IMR-90 (cell line): ENCODE measurements at regions not wholly inside any gene's neighbourhood (a gene's known extent, or its start where the extent isn't known, plus 50 kb on each side); places are given as distances from the start of the nearest gene placed in this dataset.

Experiments used
- ATAC-seq: fragments of 200-7000 bp; cut with Tn5 transposase; 2 replicates; pipeline ENCODE4 v1.9.1; 2020; ENCODE audit warnings: low read depth, mild to moderate bottlenecking, moderate library complexity
- BruUV-seq: library from RNA; stranded (reverse); fragments of 400-500 nt; replicated peaks from 2 replicates; lab custom pipeline; 2021; lab: Mats Ljungman, UMichigan
- CTCF ChIA-PET: fragments of 300-600 bp; formaldehyde crosslinking; extraction: SDS; loops from one replicate; lab custom pipeline; 2021; ENCODE audit warnings: antibody characterized with exemption; lab: Yijun Ruan, JAX
- POLR2A ChIA-PET: fragments of 300-600 bp; sonication (Branson Sonifier 250); formaldehyde crosslinking; loops from one replicate; lab custom pipeline; 2022; ENCODE audit warnings: antibody characterized with exemption; ENCODE audit not compliant: unreplicated experiment; lab: Charles Lee
- DNase-seq: peaks from one replicate; pipeline ENCODE4 v3.0.0; 2013
- H2AFZ ChIP-seq: replicated peaks from 2 replicates; pipeline ENCODE3; 2013; ENCODE audit warnings: low read length, mild to moderate bottlenecking; ENCODE audit not compliant: poor library complexity
- H2AK5ac ChIP-seq: 2 replicates; pipeline ENCODE4 v1.6.1; 2013; ENCODE audit warnings: low read depth, low read length, inconsistent platforms
- H2AK9ac ChIP-seq: replicated peaks from 2 replicates; pipeline ENCODE3; 2013; ENCODE audit warnings: mild to moderate bottlenecking, low read depth, low read length, moderate library complexity; ENCODE audit not compliant: poor library complexity
- H2BK120ac ChIP-seq: 2 replicates; pipeline ENCODE4 v1.6.1; 2013; ENCODE audit warnings: low read depth, low read length, inconsistent platforms
- H2BK15ac ChIP-seq: 3 replicates; pipeline ENCODE4 v1.6.1; 2013; ENCODE audit warnings: low read depth, low read length, inconsistent platforms
- H2BK20ac ChIP-seq: 2 replicates; pipeline ENCODE4 v1.6.1; 2013; ENCODE audit warnings: low read depth, mild to moderate bottlenecking, inconsistent platforms, low read length, moderate library complexity
- H2BK5ac ChIP-seq: 2 replicates; pipeline ENCODE4 v1.6.1; 2013; ENCODE audit warnings: mild to moderate bottlenecking, low read depth, low read length, inconsistent platforms; ENCODE audit not compliant: poor library complexity, severe bottlenecking
- H3K14ac ChIP-seq: replicated peaks from 2 replicates; pipeline ENCODE4 v1.6.1; 2013; ENCODE audit warnings: low read depth, low read length, inconsistent platforms
- H3K18ac ChIP-seq: 2 replicates; pipeline ENCODE4 v1.6.1; 2013; ENCODE audit warnings: low read depth, low read length, control low read depth
- H3K23ac ChIP-seq: 2 replicates; pipeline ENCODE4 v1.6.1; 2013; ENCODE audit warnings: low read depth, low read length, inconsistent platforms
- H3K27ac ChIP-seq: 2 replicates; pipeline ENCODE4 v1.5.1; 2013; ENCODE audit warnings: mild to moderate bottlenecking, control low read depth, low read length; ENCODE audit not compliant: insufficient read depth
- H3K27me3 ChIP-seq: 2 replicates; pipeline ENCODE4 v1.6.1; 2013; ENCODE audit warnings: low read length; ENCODE audit not compliant: control insufficient read depth, insufficient read depth
- H3K36me3 ChIP-seq: 2 replicates; pipeline ENCODE4 v1.6.1; 2013; ENCODE audit warnings: low read length, mixed read lengths; ENCODE audit not compliant: control insufficient read depth, insufficient read depth
- H3K4ac ChIP-seq: 2 replicates; pipeline ENCODE4 v1.6.1; 2013; ENCODE audit warnings: low read depth, low read length, inconsistent platforms
- H3K4me1 ChIP-seq: 2 replicates; pipeline ENCODE4 v1.6.1; 2013; ENCODE audit warnings: low read length, mixed read lengths; ENCODE audit not compliant: control insufficient read depth, insufficient read depth
- H3K4me2 ChIP-seq: 2 replicates; pipeline ENCODE4 v1.6.1; 2013; ENCODE audit warnings: low read depth, mild to moderate bottlenecking, control low read depth, low read length, moderate library complexity
- H3K4me3 ChIP-seq: 2 replicates; pipeline ENCODE4 v1.5.1; 2013; ENCODE audit warnings: low read depth, mild to moderate bottlenecking, control low read depth, low read length, moderate library complexity; ENCODE audit not compliant: insufficient read depth
- H3K56ac ChIP-seq: 2 replicates; pipeline ENCODE4 v1.6.1; 2013; ENCODE audit warnings: low read length, inconsistent platforms; ENCODE audit not compliant: insufficient read depth; ENCODE audit errors: extremely low read depth
- H3K79me1 ChIP-seq, 2 experiments: 2 replicates each; pipeline ENCODE4 v1.6.1; 2013; ENCODE audit warnings: low read length in 2 of 2, inconsistent platforms in 1 of 2, low read depth in 1 of 2
- H3K9ac ChIP-seq: 2 replicates; pipeline ENCODE4 v1.6.1; 2013; ENCODE audit warnings: low read depth, low read length, control low read depth
- H3K9me1 ChIP-seq: 2 replicates; pipeline ENCODE4 v1.6.1; 2013; ENCODE audit warnings: low read length, inconsistent platforms; ENCODE audit not compliant: insufficient read depth
- H3K9me3 ChIP-seq: 2 replicates; pipeline ENCODE4 v1.6.1; 2013; ENCODE audit warnings: low read length; ENCODE audit not compliant: control insufficient read depth, insufficient read depth
- H4K20me1 ChIP-seq: 2 replicates; pipeline ENCODE4 v1.6.1; 2013; ENCODE audit warnings: low read length, inconsistent platforms; ENCODE audit not compliant: insufficient read depth
- H4K5ac ChIP-seq: 2 replicates; pipeline ENCODE4 v1.6.1; 2013; ENCODE audit warnings: mild to moderate bottlenecking, low read depth, low read length, control low read depth
- H4K8ac ChIP-seq, 2 experiments: 2 replicates each; pipeline ENCODE4 v1.6.1; 2013; ENCODE audit warnings: low read depth in 2 of 2, low read length in 2 of 2, control low read depth in 1 of 2, inconsistent platforms in 1 of 2
- H4K91ac ChIP-seq: 2 replicates; pipeline ENCODE4 v1.6.1; 2013; ENCODE audit warnings: low read depth, low read length, inconsistent platforms; ENCODE audit not compliant: insufficient read depth
- BHLHE40 ChIP-seq: fragments of 150-350 bp; IDR thresholded peaks from 2 replicates; pipeline ENCODE4 v1.6.1; 2016; ENCODE audit warnings: mild to moderate bottlenecking, low read depth, low read length
- CEBPB ChIP-seq: IDR thresholded peaks from 2 replicates; pipeline ENCODE4 v1.6.1; 2012; ENCODE audit warnings: low read depth, low read length, improper control_type of control experiment
- CHD1 ChIP-seq: IDR thresholded peaks from 2 replicates; pipeline ENCODE4 v1.6.1; 2012; ENCODE audit warnings: low read depth, low read length, improper control_type of control experiment
- CTCF ChIP-seq: conservative IDR thresholded peaks from 2 replicates; pipeline ENCODE4 v1.5.1; 2012; ENCODE audit warnings: mild to moderate bottlenecking, low read depth, low read length, improper control_type of control experiment
- ELK1 ChIP-seq: fragments of 150-350 bp; IDR thresholded peaks from 2 replicates; pipeline ENCODE4 v1.6.1; 2016; ENCODE audit warnings: low read depth, mild to moderate bottlenecking, low read length, moderate library complexity, borderline replicate concordance
- FOS ChIP-seq: fragments of 150-350 bp; IDR thresholded peaks from 2 replicates; pipeline ENCODE4 v1.6.1; 2016; ENCODE audit warnings: low read depth, low read length
- MAFK ChIP-seq: IDR thresholded peaks from 2 replicates; pipeline ENCODE4 v1.6.1; 2012; ENCODE audit warnings: low read depth, low read length, improper control_type of control experiment
- MAZ ChIP-seq: IDR thresholded peaks from 2 replicates; pipeline ENCODE4 v1.6.1; 2012; ENCODE audit warnings: low read depth, mild to moderate bottlenecking, low read length, improper control_type of control experiment, moderate library complexity, borderline replicate concordance
- MXI1 ChIP-seq: IDR thresholded peaks from 2 replicates; pipeline ENCODE4 v1.6.1; 2012; ENCODE audit warnings: low read depth, mild to moderate bottlenecking, low read length, moderate library complexity, borderline replicate concordance
- POLR2A ChIP-seq: IDR thresholded peaks from 2 replicates; pipeline ENCODE4 v1.6.1; 2012; ENCODE audit warnings: mild to moderate bottlenecking, low read depth, low read length
- RAD21 ChIP-seq: IDR thresholded peaks from 2 replicates; pipeline ENCODE4 v1.6.1; 2012; ENCODE audit warnings: low read length, improper control_type of control experiment
- RCOR1 ChIP-seq: IDR thresholded peaks from 2 replicates; pipeline ENCODE4 v1.6.1; 2012; ENCODE audit warnings: mild to moderate bottlenecking, low read length, improper control_type of control experiment; ENCODE audit not compliant: insufficient replicate concordance
- RFX5 ChIP-seq: IDR thresholded peaks from 2 replicates; pipeline ENCODE4 v1.8.0; 2012; ENCODE audit warnings: low read depth, mild to moderate bottlenecking, low read length, moderate library complexity
- SMC3 ChIP-seq: fragments of 150-350 bp; IDR thresholded peaks from 2 replicates; pipeline ENCODE4 v1.6.1; 2016; ENCODE audit warnings: low read depth, mild to moderate bottlenecking, antibody characterized with exemption, low read length, moderate library complexity
- USF2 ChIP-seq: fragments of 150-350 bp; IDR thresholded peaks from 2 replicates; pipeline ENCODE4 v1.6.1; 2017; ENCODE audit warnings: mild to moderate bottlenecking, antibody characterized with exemption, low read length, low read depth
- WGBS, 2 experiments: methylation state at CpG; one replicate each; pipeline versions ENCODE4 v1.1.5 to v1.1.7; 2013; ENCODE audit warnings: missing lambda C conversion rate in 2 of 2; ENCODE audit not compliant: insufficient read length in 1 of 2; ENCODE audit errors: extremely low coverage in 2 of 2; 5-methylcytosine and 5-hydroxymethylcytosine counted together
- dilution Hi-C: fragments of 300-500 bp; cut with HindIII; formaldehyde crosslinking; loops from one replicate; pipeline ENCODE4 v1.14.3; 2018; ENCODE audit warnings: low sequenced_read_pairs; ENCODE audit not compliant: unreplicated experiment
- in situ Hi-C: fragments of 300-500 bp; cut with MboI; formaldehyde crosslinking; loops from 3 replicates; pipeline ENCODE4 v1.14.3; 2019; ENCODE audit warnings: low sequenced_read_pairs, inconsistent platforms, mixed read lengths
- intact Hi-C: fragments of 100-400 bp; cut with micrococcal nuclease; formaldehyde crosslinking; loops from 2 replicates; pipeline ENCODE4 v1.10.0; 2022

- Histone ChIP-seq H2BK15ac (no peak overlapping the region), H3K4me3 (no peak overlapping the region), H4K91ac (no peak overlapping the region; the same call in 1 of the 2 replicates), H3K9ac (no peak overlapping the region), H3K27me3 (0 out of 2 replicates have a peak, but pooled peaks cover 2% of the 10 kb centered on the region), H4K5ac (no peak overlapping the region), H3K56ac (no peak overlapping the region), H3K27ac (no peak overlapping the region), H3K9me1 (peaks cover 7% of the 10 kb centered on the region), H2BK20ac (no peak overlapping the region), H3K4me1 (peaks cover 23% of the 10 kb centered on the region), H3K14ac (no peak overlapping the region), H2BK120ac (no peak overlapping the region), H3K79me1 (no peaks in the 10 kb centered on the region), H4K20me1 (no peaks in the 10 kb centered on the region), H2AK9ac (peak overlapping the region; percentile 71), H3K23ac (no peak overlapping the region), H3K36me3 (no peaks in the 10 kb centered on the region), H3K4me2 (no peak overlapping the region), H2BK5ac (no peak overlapping the region), H3K9me3 (no peaks in the 10 kb centered on the region), H3K18ac (no peak overlapping the region), H2AFZ (no peak overlapping the region), H4K8ac (no peak overlapping the region), H3K4ac (no peak overlapping the region), H2AK5ac (0 out of 2 replicates have a peak overlapping the region, but pooled peaks have one; percentile 8)
- intact Hi-C loops = no loop called here
- in situ Hi-C loops = loop anchor here (10.0 kb wide), 1 partner anchor 135 kb away; no protein-coding TSS in a partner anchor
- WGBS, 2 experiments = 60% methylated on average over 6 of the region's 14 CpGs; no CpG with 5 or more reads in 1 of the 2 experiments
- POLR2A ChIA-PET = no interaction called here
- ATAC-seq = no peak
- DNase-seq = no peak
- dilution Hi-C loops = no loop called here
- BruUV-seq = no TSS peak
- CTCF ChIA-PET = no interaction called here
- no peak for TF ChIP-seq MAFK
- TF ChIP-seq POLR2A = no peak
- TF ChIP-seq RAD21 = no peak
- no peak for TF ChIP-seq RCOR1
- no peak for TF ChIP-seq MAZ
- no peak for TF ChIP-seq ELK1
- no peak for TF ChIP-seq SMC3
- TF ChIP-seq BHLHE40 = no peak
- no peak for TF ChIP-seq CHD1
- no peak for TF ChIP-seq FOS
- no peak for TF ChIP-seq CEBPB
- TF ChIP-seq RFX5 = no peak
- no peak for TF ChIP-seq CTCF
- no peak for TF ChIP-seq MXI1
- no peak for TF ChIP-seq USF2
Observed at GRCh38 chr2:8539743-8540551, 141.9 kb upstream of the ID2 start.
